A673 (cell line): ENCODE measurements at regions not wholly inside any gene's neighbourhood (a gene's known extent, or its start where the extent isn't known, plus 50 kb on each side); places are given as distances from the start of the nearest gene placed in this dataset.

Experiments
- BruUV-seq: library from RNA; stranded (reverse); fragments of 400-500 nt; replicated peaks from 2 replicates; lab custom pipeline; 2021; lab: Mats Ljungman, UMichigan
- CTCF ChIA-PET: fragments of 300-600 bp; sonication (Branson Sonifier 250); formaldehyde crosslinking; loops from one replicate; lab custom pipeline; 2022; ENCODE audit warnings: antibody characterized with exemption; lab: Charles Lee
- POLR2A ChIA-PET: fragments of 300-600 bp; sonication (Branson Sonifier 250); formaldehyde crosslinking; loops from one replicate; lab custom pipeline; 2022; ENCODE audit warnings: antibody characterized with exemption; ENCODE audit not compliant: low non-redundant PET; lab: Charles Lee
- DNase-seq: peaks from one replicate; pipeline ENCODE4 v3.0.0-alpha.2; 2015; ENCODE audit warnings: low spot score
- H3K27ac ChIP-seq: fragments of 200-600 bp; sonication (generic); 2 replicates; pipeline ENCODE4 v1.5.1; 2016; ENCODE audit warnings: mixed run types, low read depth, mild to moderate bottlenecking, mixed read lengths, antibody characterized with exemption, low read length; ENCODE audit not compliant: poor library complexity, severe bottlenecking
- H3K27me3 ChIP-seq: fragments of 200-600 bp; sonication (generic); replicated peaks from 2 replicates; pipeline ENCODE4 v1.6.1; 2017; ENCODE audit warnings: mixed run types, low read depth, mild to moderate bottlenecking, mixed read lengths, antibody characterized with exemption, low read length; ENCODE audit not compliant: insufficient read depth, poor library complexity
- H3K36me3 ChIP-seq: fragments of 200-600 bp; sonication (generic); 2 replicates; pipeline ENCODE4 v1.6.1; 2016; ENCODE audit warnings: mixed run types, mild to moderate bottlenecking, mixed read lengths, antibody characterized with exemption, low read length; ENCODE audit not compliant: insufficient read depth, poor library complexity, severe bottlenecking
- H3K4me1 ChIP-seq: fragments of 200-600 bp; sonication (generic); 2 replicates; pipeline ENCODE4 v1.6.1; 2017; ENCODE audit warnings: mixed run types, mild to moderate bottlenecking, mixed read lengths, antibody characterized with exemption, low read length; ENCODE audit not compliant: insufficient read depth, poor library complexity, severe bottlenecking
- H3K4me3 ChIP-seq: fragments of 200-600 bp; sonication (generic); 2 replicates; pipeline ENCODE4 v1.5.1; 2016; ENCODE audit warnings: low read depth, mixed run types, mild to moderate bottlenecking, mixed read lengths, low read length; ENCODE audit not compliant: poor library complexity, severe bottlenecking
- H3K9me3 ChIP-seq: fragments of 200-600 bp; sonication (generic); 2 replicates; pipeline ENCODE4 v1.6.1; 2016; ENCODE audit warnings: mixed run types, low read depth, mild to moderate bottlenecking, mixed read lengths, antibody characterized with exemption, low read length; ENCODE audit not compliant: poor library complexity, severe bottlenecking
- EZH2 ChIP-seq: fragments of 200-600 bp; sonication (generic); IDR thresholded peaks from 2 replicates; pipeline ENCODE4 v1.6.1; 2017; ENCODE audit warnings: borderline replicate concordance, low read depth, mild to moderate bottlenecking, mixed read lengths, antibody characterized with exemption, low read length; ENCODE audit not compliant: poor library complexity, severe bottlenecking
- intact Hi-C: fragments of 100-400 bp; cut with micrococcal nuclease; formaldehyde crosslinking; loops from one replicate; pipeline ENCODE4 v1.10.0; 2022; ENCODE audit not compliant: unreplicated experiment
- TF ChIP-seq, protein P1 (sequence below): fragments of 300-800, 200-600 bp; sonication (generic); conservative IDR thresholded peaks from 2 replicates; pipeline ENCODE4 v1.5.1; 2017; ENCODE audit warnings: low read depth, mild to moderate bottlenecking, antibody characterized with exemption, low read length, moderate library complexity, mixed read lengths

DNA sequence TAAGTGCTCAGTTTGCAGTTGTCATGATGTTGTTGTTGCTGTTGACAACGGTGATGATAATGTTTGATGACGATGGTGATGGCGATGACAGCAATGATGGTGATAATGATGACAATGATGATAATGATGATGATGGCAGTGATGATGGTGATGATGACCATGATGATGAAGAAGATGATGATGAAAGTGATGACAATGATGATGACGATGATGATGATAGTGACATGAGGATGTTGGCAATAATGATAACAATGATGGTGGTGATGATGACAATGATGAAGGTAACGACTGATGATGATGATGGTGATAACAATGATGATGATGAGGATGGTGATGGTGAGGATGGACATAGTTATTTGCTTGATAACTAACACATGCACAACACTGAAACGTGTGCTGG lies 778.5 kb downstream of the VRK1 start:
- Histone ChIP-seq H3K36me3 (no peaks in the 10 kb centered on the region), H3K27me3 (no peaks in the 10 kb centered on the region), H3K9me3 (no peaks in the 10 kb centered on the region), H3K4me3 (no peak overlapping the region), H3K4me1 (no peaks in the 10 kb centered on the region), H3K27ac (no peak overlapping the region)
- TF ChIP-seq, protein P1, sequence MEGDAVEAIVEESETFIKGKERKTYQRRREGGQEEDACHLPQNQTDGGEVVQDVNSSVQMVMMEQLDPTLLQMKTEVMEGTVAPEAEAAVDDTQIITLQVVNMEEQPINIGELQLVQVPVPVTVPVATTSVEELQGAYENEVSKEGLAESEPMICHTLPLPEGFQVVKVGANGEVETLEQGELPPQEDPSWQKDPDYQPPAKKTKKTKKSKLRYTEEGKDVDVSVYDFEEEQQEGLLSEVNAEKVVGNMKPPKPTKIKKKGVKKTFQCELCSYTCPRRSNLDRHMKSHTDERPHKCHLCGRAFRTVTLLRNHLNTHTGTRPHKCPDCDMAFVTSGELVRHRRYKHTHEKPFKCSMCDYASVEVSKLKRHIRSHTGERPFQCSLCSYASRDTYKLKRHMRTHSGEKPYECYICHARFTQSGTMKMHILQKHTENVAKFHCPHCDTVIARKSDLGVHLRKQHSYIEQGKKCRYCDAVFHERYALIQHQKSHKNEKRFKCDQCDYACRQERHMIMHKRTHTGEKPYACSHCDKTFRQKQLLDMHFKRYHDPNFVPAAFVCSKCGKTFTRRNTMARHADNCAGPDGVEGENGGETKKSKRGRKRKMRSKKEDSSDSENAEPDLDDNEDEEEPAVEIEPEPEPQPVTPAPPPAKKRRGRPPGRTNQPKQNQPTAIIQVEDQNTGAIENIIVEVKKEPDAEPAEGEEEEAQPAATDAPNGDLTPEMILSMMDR: no peak
- no peak for TF ChIP-seq EZH2
- intact Hi-C loops: no loop called here
- DNase-seq: no peak
- no TSS peak for BruUV-seq
- CTCF ChIA-PET: no interaction called here
- POLR2A ChIA-PET: no interaction called here

DNA sequence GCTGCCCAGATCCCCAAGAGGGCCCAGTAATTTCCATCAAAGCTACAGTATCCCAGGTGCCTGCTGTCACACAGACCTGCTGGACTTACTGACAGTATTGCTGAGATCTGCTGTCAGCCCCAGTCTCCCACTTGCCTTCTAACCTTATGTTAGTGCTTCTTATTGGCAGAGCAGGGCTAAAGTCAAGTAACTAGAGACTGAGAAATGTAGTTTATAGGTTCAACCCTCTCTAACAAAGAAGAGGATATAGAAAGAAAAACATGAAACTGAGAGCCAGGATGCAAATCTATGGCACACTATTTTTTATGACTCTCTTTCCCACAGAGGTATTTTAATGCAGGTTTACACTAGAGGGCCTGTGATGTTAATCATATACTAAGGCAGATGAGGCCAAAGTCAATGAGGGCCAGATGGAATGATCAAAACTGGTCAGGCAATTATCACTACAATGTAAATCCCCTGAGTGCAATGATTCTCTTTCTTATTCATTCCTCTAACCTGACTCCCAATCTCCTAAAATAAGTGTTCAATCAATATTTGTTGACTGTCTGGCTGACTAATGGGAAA lies 781.9 kb downstream of the VRK1 start:
- Histone ChIP-seq H3K9me3 (no peaks in the 10 kb centered on the region), H3K36me3 (no peaks in the 10 kb centered on the region), H3K4me1 (no peaks in the 10 kb centered on the region), H3K4me3 (no peak overlapping the region), H3K27me3 (no peaks in the 10 kb centered on the region), H3K27ac (no peak overlapping the region)
- intact Hi-C loops: no loop called here
- CTCF ChIA-PET: no interaction called here
- TF ChIP-seq, protein P1: no peak
- no peak for TF ChIP-seq EZH2
- POLR2A ChIA-PET: no interaction called here
- BruUV-seq: no TSS peak
- no peak for DNase-seq

DNA sequence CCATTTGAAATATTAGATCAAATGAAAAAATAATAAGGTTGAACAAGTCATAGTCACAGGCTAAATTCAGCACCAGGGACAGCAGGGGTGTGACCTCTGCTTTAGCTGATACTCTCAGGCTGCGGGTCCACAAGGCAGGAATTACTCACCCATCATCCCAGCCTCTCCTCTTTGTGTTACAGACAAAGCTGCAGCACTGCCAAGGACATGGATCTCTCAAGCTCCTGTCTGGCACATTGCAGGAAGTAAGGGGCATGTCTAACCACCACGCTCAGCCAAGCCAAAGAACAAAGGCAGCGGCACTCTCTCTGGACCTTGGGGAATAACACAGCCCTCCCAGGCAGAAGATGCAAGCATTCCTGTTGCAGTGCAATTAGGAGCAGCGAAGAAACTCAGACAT lies 783.8 kb downstream of the VRK1 start:
- Histone ChIP-seq H3K36me3 (no peaks in the 10 kb centered on the region), H3K9me3 (no peaks in the 10 kb centered on the region), H3K4me1 (peaks cover 3% of the 10 kb centered on the region), H3K27me3 (no peaks in the 10 kb centered on the region), H3K4me3 (no peak overlapping the region), H3K27ac (no peak overlapping the region)
- POLR2A ChIA-PET: no interaction called here
- no TSS peak for BruUV-seq
- CTCF ChIA-PET: no interaction called here
- intact Hi-C loops: no loop called here
- TF ChIP-seq, protein P1: no peak
- no peak for TF ChIP-seq EZH2
- DNase-seq: peak; percentile 36
